ENCODE measurements at regions not wholly inside any gene's neighbourhood (a gene's known extent, or its start where the extent isn't known, plus 50 kb on each side); places are given as distances from the start of the nearest gene placed in this dataset.

DNA sequence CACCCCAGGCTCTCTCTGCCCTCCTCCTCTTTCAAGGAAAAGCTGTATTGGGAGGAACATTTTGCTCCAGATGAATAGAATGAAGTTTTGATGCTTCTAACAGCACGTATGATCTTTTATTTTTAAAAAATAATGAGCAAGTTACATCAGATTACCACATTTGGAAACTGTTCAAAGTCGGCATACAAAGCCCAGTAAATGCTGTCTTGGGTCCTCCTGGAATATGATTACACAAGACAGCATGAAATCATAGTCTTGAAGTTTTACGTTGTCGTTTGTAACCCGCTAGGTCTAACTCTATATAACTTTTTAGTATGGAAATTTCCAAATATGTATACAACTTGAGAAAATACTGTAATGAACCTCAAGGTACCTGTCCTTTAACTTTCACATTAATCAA, 385.6 kb downstream of the HLX start:
- Histone ChIP-seq H3K27me3 (ENCODE audit: control insufficient read depth in 1 of 2, insufficient read depth in 2 of 2, low read length in 2 of 2) (no peaks in the 10 kb centered on the region), H3K9me3 (ENCODE audit: low read length) (no peaks in the 10 kb centered on the region), H3K79me2 (ENCODE audit: insufficient read depth, low read length) (no peaks in the 10 kb centered on the region), H3K27ac (ENCODE audit: extremely low read length, insufficient read depth, low read length) (no peak overlapping the region), H4K20me1 (ENCODE audit: insufficient read depth, low read length) (no peaks in the 10 kb centered on the region), H3K9ac (ENCODE audit: insufficient read depth, low read depth, low read length) (no peak overlapping the region), H2AFZ (ENCODE audit: low read length) (no peak overlapping the region), H3K36me3 (replicated peaks in 1 of 2; ENCODE audit: control insufficient read depth in 1 of 2, insufficient read depth in 2 of 2, low read length in 2 of 2) (no peaks in the 10 kb centered on the region), H3K4me1 (ENCODE audit: insufficient read depth, low read length) (no peaks in the 10 kb centered on the region), H3K4me3 (replicated peaks in 1 of 3; ENCODE audit: insufficient read depth in 1 of 3, low read depth in 2 of 3, low read length in 3 of 3) (no peak overlapping the region), H3K4me2 (ENCODE audit: low read depth, low read length) (no peak overlapping the region)
- 3% methylated on average over 5 of the region's 5 CpGs for WGBS (ENCODE audit: low lambda C conversion rate)
- POLR2A ChIA-PET = no interaction called here
- BruUV-seq (replicated peaks) = no TSS peak
- in situ Hi-C loops (cut with HindIII; ENCODE audit: extremely low pct_ligation_motif_present, low pct_unique_long_range_greater_than_20kb) (no loop called here), intact Hi-C loops (cut with micrococcal nuclease; ENCODE audit: unreplicated experiment) (loop anchor here (1.0 to 5.0 kb wide), 2 partner anchors 170 to 1192 kb away; no protein-coding TSS in a partner anchor)
- FAIRE-seq = no peak
- CTCF ChIA-PET (ENCODE audit: low intra/inter-chr PET ratio, low total read pairs) = no interaction called here
- ATAC-seq = no peak
- DNase-seq (ENCODE audit: low spot score) = no peak
- TF ChIP-seq ZNF24 (IDR thresholded peaks at IDR 0.05) (no peak), TCF7 (IDR thresholded peaks at IDR 0.05; ENCODE audit: low read depth) (no peak), MAZ (IDR thresholded peaks at IDR 0.05; ENCODE audit: borderline replicate concordance, low read depth, low read length) (no peak), MAZ (CRISPR knock-in tag; IDR thresholded peaks at IDR 0.05; ENCODE audit: low read depth) (no peak), ZNF792 (CRISPR knock-in tag; IDR thresholded peaks at IDR 0.05) (no peak), SMARCC2 (IDR thresholded peaks at IDR 0.05) (no peak), ZXDC (CRISPR knock-in tag; IDR thresholded peaks at IDR 0.05) (no peak), PHF5A (CRISPR knock-in tag; IDR thresholded peaks at IDR 0.05; ENCODE audit: low read depth, unreplicated experiment) (no peak), EP300 (IDR thresholded peaks at IDR 0.05; ENCODE audit: low read depth in 2 of 2, low read length in 2 of 2) (no peak), EP300 (CRISPR knock-in tag; IDR thresholded peaks at IDR 0.05; ENCODE audit: borderline replicate concordance) (no peak), SP5 (CRISPR knock-in tag; IDR thresholded peaks at IDR 0.05; ENCODE audit: borderline replicate concordance, low read depth) (no peak), HOXA3 (CRISPR knock-in tag; IDR thresholded peaks at IDR 0.05) (no peak), ZFP37 (CRISPR knock-in tag; IDR thresholded peaks at IDR 0.05; ENCODE audit: borderline replicate concordance) (no peak), PAWR (CRISPR knock-in tag; IDR thresholded peaks at IDR 0.05; ENCODE audit: borderline replicate concordance) (no peak), ZNF552 (CRISPR knock-in tag; IDR thresholded peaks at IDR 0.05; ENCODE audit: borderline replicate concordance) (no peak), ASH2L (IDR thresholded peaks at IDR 0.05; ENCODE audit: insufficient read length, low read depth, low read length) (no peak), ONECUT2 (CRISPR knock-in tag; IDR thresholded peaks at IDR 0.05) (no peak)
- TF ChIP-seq, protein P1, sequence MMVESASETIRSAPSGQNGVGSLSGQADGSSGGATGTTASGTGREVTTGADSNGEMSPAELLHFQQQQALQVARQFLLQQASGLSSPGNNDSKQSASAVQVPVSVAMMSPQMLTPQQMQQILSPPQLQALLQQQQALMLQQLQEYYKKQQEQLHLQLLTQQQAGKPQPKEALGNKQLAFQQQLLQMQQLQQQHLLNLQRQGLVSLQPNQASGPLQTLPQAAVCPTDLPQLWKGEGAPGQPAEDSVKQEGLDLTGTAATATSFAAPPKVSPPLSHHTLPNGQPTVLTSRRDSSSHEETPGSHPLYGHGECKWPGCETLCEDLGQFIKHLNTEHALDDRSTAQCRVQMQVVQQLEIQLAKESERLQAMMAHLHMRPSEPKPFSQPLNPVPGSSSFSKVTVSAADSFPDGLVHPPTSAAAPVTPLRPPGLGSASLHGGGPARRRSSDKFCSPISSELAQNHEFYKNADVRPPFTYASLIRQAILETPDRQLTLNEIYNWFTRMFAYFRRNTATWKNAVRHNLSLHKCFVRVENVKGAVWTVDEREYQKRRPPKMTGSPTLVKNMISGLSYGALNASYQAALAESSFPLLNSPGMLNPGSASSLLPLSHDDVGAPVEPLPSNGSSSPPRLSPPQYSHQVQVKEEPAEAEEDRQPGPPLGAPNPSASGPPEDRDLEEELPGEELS (CRISPR knock-in tag; IDR thresholded peaks at IDR 0.05) = no peak
- TF ChIP-seq, protein P2, sequence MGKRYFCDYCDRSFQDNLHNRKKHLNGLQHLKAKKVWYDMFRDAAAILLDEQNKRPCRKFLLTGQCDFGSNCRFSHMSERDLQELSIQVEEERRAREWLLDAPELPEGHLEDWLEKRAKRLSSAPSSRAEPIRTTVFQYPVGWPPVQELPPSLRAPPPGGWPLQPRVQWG (CRISPR knock-in tag; IDR thresholded peaks at IDR 0.05; ENCODE audit: borderline replicate concordance, low read depth) = no peak
- TF ChIP-seq, protein P3, sequence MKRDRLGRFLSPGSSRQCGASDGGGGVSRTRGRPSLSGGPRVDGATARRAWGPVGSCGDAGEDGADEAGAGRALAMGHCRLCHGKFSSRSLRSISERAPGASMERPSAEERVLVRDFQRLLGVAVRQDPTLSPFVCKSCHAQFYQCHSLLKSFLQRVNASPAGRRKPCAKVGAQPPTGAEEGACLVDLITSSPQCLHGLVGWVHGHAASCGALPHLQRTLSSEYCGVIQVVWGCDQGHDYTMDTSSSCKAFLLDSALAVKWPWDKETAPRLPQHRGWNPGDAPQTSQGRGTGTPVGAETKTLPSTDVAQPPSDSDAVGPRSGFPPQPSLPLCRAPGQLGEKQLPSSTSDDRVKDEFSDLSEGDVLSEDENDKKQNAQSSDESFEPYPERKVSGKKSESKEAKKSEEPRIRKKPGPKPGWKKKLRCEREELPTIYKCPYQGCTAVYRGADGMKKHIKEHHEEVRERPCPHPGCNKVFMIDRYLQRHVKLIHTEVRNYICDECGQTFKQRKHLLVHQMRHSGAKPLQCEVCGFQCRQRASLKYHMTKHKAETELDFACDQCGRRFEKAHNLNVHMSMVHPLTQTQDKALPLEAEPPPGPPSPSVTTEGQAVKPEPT (CRISPR knock-in tag; IDR thresholded peaks at IDR 0.05; ENCODE audit: low read depth) = no peak

All from HepG2 (cell line).